ENCODE measurements at regions not wholly inside any gene's neighbourhood (a gene's known extent, or its start where the extent isn't known, plus 50 kb on each side); places are given as distances from the start of the nearest gene placed in this dataset.

DNA sequence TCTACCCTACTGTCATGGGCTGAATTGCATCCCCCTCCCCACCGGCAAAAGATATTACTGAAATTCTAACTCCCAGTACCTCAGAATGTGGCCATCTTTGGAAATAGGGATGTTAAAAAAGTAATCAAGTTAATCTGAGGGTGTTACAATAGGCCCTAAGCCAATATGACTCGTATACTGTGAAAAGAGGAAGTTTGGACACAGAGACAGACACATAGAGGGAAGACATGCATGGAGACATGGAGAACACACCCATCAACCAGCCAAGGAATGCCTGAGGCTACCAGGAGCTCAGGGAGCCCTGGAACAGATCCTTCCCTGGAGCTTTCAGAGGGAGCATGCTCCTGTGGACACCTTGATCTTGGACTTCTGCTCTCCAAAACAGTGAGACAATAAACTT is 138.2 kb upstream of the ADO start:
- TF ChIP-seq CTCF (IDR thresholded peaks at IDR 0.05) (no peak), POLR2A (IDR thresholded peaks at IDR 0.05) (no peak)

Data from right lobe of liver (tissue), 4 donors.